ENCODE measurements at regions not wholly inside any gene's neighbourhood (a gene's known extent, or its start where the extent isn't known, plus 50 kb on each side); places are given as distances from the start of the nearest gene placed in this dataset.

- no peak overlapping the region for H3K9ac ChIP-seq (ENCODE audit: low read depth in 1 of 3, low read length in 3 of 3)
- peaks cover 0 to 3% (median 0%) of the 10 kb centered on the region in 3 donors for H3K9me3 ChIP-seq (ENCODE audit: control insufficient read depth in 3 of 3, low read length in 3 of 3)
- no peak overlapping the region for H3K27ac ChIP-seq (ENCODE audit: low read depth, low read length)
- no peaks in the 10 kb centered on the region for H3K36me3 ChIP-seq (ENCODE audit: control insufficient read depth in 3 of 3, insufficient read depth in 3 of 3, low read length in 3 of 3)
- no peaks in the 10 kb centered on the region for H3K4me1 ChIP-seq (ENCODE audit: control insufficient read depth in 3 of 3, insufficient read depth in 3 of 3, low read length in 3 of 3)
- no peak overlapping the region for H3K4me3 ChIP-seq (ENCODE audit: low read length in 3 of 3)
- H3K27me3 ChIP-seq (ENCODE audit: control insufficient read depth in 3 of 3, insufficient read depth in 3 of 3, low read length in 3 of 3), result no peaks in the 10 kb centered on the region
These were observed 1375.3 kb downstream of the PCDH18 start for GRCh38 chr4:136156947-136157346.

- H3K4me3 ChIP-seq (ENCODE audit: low read length in 3 of 3), result no peak overlapping the region
- no peaks in the 10 kb centered on the region for H3K27me3 ChIP-seq (ENCODE audit: control insufficient read depth in 3 of 3, insufficient read depth in 3 of 3, low read length in 3 of 3)
- H3K27ac ChIP-seq (ENCODE audit: low read depth, low read length), result no peak overlapping the region
- no peaks in the 10 kb centered on the region for H3K36me3 ChIP-seq (ENCODE audit: control insufficient read depth in 3 of 3, insufficient read depth in 3 of 3, low read length in 3 of 3)
- no peaks in the 10 kb centered on the region for H3K4me1 ChIP-seq (ENCODE audit: control insufficient read depth in 3 of 3, insufficient read depth in 3 of 3, low read length in 3 of 3)
- H3K9ac ChIP-seq (ENCODE audit: low read depth in 1 of 3, low read length in 3 of 3), result no peak overlapping the region
- H3K9me3 ChIP-seq (ENCODE audit: control insufficient read depth in 3 of 3, low read length in 3 of 3), result peaks cover 0 to 6% (median 3%) of the 10 kb centered on the region in 3 donors
These were observed 1382.2 kb downstream of the PCDH18 start for GRCh38 chr4:136150046-136150445.

DNA sequence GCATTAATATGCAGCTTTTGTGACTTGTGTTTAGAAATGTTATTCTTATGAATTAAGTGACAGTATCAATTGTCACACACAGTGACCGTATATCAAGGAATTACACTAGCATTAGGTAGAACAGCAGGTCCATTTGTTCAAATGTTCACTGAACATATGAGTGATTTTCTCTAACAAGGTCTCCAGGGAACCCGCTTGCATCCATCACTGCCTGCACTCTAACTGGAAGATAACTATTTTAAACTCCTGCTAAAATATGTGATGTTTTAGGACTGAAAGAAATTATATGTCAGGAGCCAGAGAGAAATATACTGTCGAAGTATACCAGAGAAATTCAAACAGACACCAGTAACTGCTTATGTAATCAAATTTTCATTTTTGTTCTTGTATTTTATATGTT, 1395.7 kb downstream of the PCDH18 start:
- Histone ChIP-seq H3K27me3 (ENCODE audit: control insufficient read depth in 3 of 3, insufficient read depth in 3 of 3, low read length in 3 of 3) (no peaks in the 10 kb centered on the region), H3K9ac (ENCODE audit: low read depth in 1 of 3, low read length in 3 of 3) (no peak overlapping the region), H3K4me1 (ENCODE audit: control insufficient read depth in 3 of 3, insufficient read depth in 3 of 3, low read length in 3 of 3) (no peaks in the 10 kb centered on the region), H3K36me3 (ENCODE audit: control insufficient read depth in 3 of 3, insufficient read depth in 3 of 3, low read length in 3 of 3) (no peaks in the 10 kb centered on the region), H3K9me3 (ENCODE audit: control insufficient read depth in 3 of 3, low read length in 3 of 3) (no peaks in the 10 kb centered on the region), H3K27ac (ENCODE audit: low read depth, low read length) (no peak overlapping the region), H3K4me3 (ENCODE audit: low read length in 3 of 3) (no peak overlapping the region)

DNA sequence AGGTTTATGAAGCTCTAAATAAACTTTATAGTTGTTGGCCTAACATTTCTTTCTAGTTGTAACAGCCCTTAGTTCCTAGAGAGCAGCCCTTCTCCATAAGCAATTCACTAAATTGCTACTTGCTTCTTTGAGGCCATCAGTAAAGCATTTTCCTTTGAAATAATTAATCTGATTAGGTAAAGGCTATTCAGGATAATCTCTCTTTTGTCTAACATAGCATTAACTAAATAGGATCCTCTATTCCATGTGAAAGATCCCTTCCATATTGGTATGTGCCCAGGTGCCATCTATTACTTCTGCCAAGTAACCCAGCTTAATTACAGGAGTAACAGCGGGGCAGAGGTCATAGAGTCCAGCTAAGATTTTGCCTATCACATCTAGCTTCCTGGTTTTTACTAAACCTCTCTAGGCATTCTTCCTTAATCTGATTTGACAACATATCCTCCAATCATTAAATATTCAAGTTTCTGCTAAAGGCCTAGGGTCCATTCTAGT, 1408.0 kb downstream of the PCDH18 start:
- Histone ChIP-seq H3K4me3 (ENCODE audit: low read length in 3 of 3) (no peak overlapping the region), H3K9me3 (ENCODE audit: control insufficient read depth in 3 of 3, low read length in 3 of 3) (no peaks in the 10 kb centered on the region), H3K27me3 (ENCODE audit: control insufficient read depth in 3 of 3, insufficient read depth in 3 of 3, low read length in 3 of 3) (no peaks in the 10 kb centered on the region), H3K36me3 (ENCODE audit: control insufficient read depth in 3 of 3, insufficient read depth in 3 of 3, low read length in 3 of 3) (no peaks in the 10 kb centered on the region), H3K9ac (ENCODE audit: low read depth in 1 of 3, low read length in 3 of 3) (no peak overlapping the region), H3K27ac (ENCODE audit: low read depth, low read length) (no peak overlapping the region), H3K4me1 (ENCODE audit: control insufficient read depth in 3 of 3, insufficient read depth in 3 of 3, low read length in 3 of 3) (no peaks in the 10 kb centered on the region)

DNA sequence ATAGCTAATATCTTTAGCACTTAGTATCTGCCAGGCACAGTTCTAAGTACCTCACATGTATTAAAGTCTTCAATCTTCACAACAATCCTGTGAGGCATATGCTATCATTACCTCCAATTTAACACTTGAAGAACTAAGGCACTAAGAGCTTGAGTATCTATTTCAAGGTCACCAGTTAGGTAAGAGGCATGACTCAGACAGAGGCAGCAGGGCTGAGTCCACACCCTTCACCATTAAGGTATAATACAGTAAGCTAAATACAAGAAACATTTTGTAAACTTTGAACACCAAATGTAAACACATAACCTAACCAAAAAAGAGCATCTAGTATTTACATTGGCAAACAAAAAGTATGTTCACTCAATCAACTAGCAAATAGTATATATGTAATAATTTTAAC, 1410.9 kb downstream of the PCDH18 start:
- no peak overlapping the region for H3K9ac ChIP-seq (ENCODE audit: low read depth in 1 of 3, low read length in 3 of 3)
- H3K4me3 ChIP-seq (ENCODE audit: low read length in 3 of 3), result no peak overlapping the region
- H3K27ac ChIP-seq (ENCODE audit: low read depth, low read length), result no peak overlapping the region
- H3K27me3 ChIP-seq (ENCODE audit: control insufficient read depth in 3 of 3, insufficient read depth in 3 of 3, low read length in 3 of 3), result no peaks in the 10 kb centered on the region
- H3K4me1 ChIP-seq (ENCODE audit: control insufficient read depth in 3 of 3, insufficient read depth in 3 of 3, low read length in 3 of 3), result no peaks in the 10 kb centered on the region
- no peaks in the 10 kb centered on the region for H3K9me3 ChIP-seq (ENCODE audit: control insufficient read depth in 3 of 3, low read length in 3 of 3)
- H3K36me3 ChIP-seq (ENCODE audit: control insufficient read depth in 3 of 3, insufficient read depth in 3 of 3, low read length in 3 of 3), result no peaks in the 10 kb centered on the region

- H3K27me3 ChIP-seq (ENCODE audit: control insufficient read depth in 3 of 3, insufficient read depth in 3 of 3, low read length in 3 of 3), result no peaks in the 10 kb centered on the region
- no peaks in the 10 kb centered on the region for H3K4me1 ChIP-seq (ENCODE audit: control insufficient read depth in 3 of 3, insufficient read depth in 3 of 3, low read length in 3 of 3)
- no peaks in the 10 kb centered on the region for H3K36me3 ChIP-seq (ENCODE audit: control insufficient read depth in 3 of 3, insufficient read depth in 3 of 3, low read length in 3 of 3)
- no peak overlapping the region for H3K9ac ChIP-seq (ENCODE audit: low read depth in 1 of 3, low read length in 3 of 3)
- no peak overlapping the region for H3K27ac ChIP-seq (ENCODE audit: low read depth, low read length)
- H3K9me3 ChIP-seq (ENCODE audit: control insufficient read depth in 3 of 3, low read length in 3 of 3), result no peaks in the 10 kb centered on the region
- H3K4me3 ChIP-seq (ENCODE audit: low read length in 3 of 3), result no peak overlapping the region
These were observed 1418.4 kb downstream of the PCDH18 start for GRCh38 chr4:136113921-136114320.

GRCh38 chr4:136112116-136112515, 1420.2 kb downstream of the PCDH18 start:
- Histone ChIP-seq H3K36me3 (ENCODE audit: control insufficient read depth in 3 of 3, insufficient read depth in 3 of 3, low read length in 3 of 3) (no peaks in the 10 kb centered on the region), H3K9ac (ENCODE audit: low read depth in 1 of 3, low read length in 3 of 3) (no peak overlapping the region), H3K4me1 (ENCODE audit: control insufficient read depth in 3 of 3, insufficient read depth in 3 of 3, low read length in 3 of 3) (no peaks in the 10 kb centered on the region), H3K27ac (ENCODE audit: low read depth, low read length) (no peak overlapping the region), H3K27me3 (ENCODE audit: control insufficient read depth in 3 of 3, insufficient read depth in 3 of 3, low read length in 3 of 3) (no peaks in the 10 kb centered on the region), H3K9me3 (ENCODE audit: control insufficient read depth in 3 of 3, low read length in 3 of 3) (no peaks in the 10 kb centered on the region), H3K4me3 (ENCODE audit: low read length in 3 of 3) (no peak overlapping the region)

DNA sequence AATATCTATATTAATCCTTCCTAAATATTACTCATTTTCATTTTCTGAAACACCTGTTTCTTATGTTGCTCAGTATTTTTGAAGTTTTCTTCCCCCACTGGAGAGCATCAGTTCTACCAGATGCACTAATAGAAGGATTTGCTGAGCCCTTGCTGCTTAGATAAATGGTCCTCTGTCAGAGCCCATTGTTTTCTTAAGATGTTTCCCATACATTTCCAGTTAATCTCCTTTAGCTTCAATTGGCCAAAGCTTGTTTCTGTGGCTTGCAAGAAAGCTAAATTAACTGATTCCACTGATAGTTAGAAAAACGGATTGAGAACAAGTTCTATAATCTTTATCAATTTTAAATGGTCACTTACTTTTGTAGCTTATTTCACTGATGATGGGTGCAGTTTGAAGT, 1425.5 kb downstream of the PCDH18 start:
- Histone ChIP-seq H3K27ac (ENCODE audit: low read depth, low read length) (no peak overlapping the region), H3K9ac (ENCODE audit: low read depth in 1 of 3, low read length in 3 of 3) (no peak overlapping the region), H3K9me3 (ENCODE audit: control insufficient read depth in 3 of 3, low read length in 3 of 3) (no peaks in the 10 kb centered on the region), H3K36me3 (ENCODE audit: control insufficient read depth in 3 of 3, insufficient read depth in 3 of 3, low read length in 3 of 3) (no peaks in the 10 kb centered on the region), H3K4me1 (ENCODE audit: control insufficient read depth in 3 of 3, insufficient read depth in 3 of 3, low read length in 3 of 3) (no peaks in the 10 kb centered on the region), H3K4me3 (ENCODE audit: low read length in 3 of 3) (no peak overlapping the region), H3K27me3 (ENCODE audit: control insufficient read depth in 3 of 3, insufficient read depth in 3 of 3, low read length in 3 of 3) (no peaks in the 10 kb centered on the region)

GRCh38 chr4:136103616-136104015, 1428.7 kb downstream of the PCDH18 start:
- H3K27me3 ChIP-seq (ENCODE audit: control insufficient read depth in 3 of 3, insufficient read depth in 3 of 3, low read length in 3 of 3), result no peaks in the 10 kb centered on the region
- no peak overlapping the region for H3K27ac ChIP-seq (ENCODE audit: low read depth, low read length)
- H3K9ac ChIP-seq (ENCODE audit: low read depth in 1 of 3, low read length in 3 of 3), result no peak overlapping the region
- no peaks in the 10 kb centered on the region for H3K9me3 ChIP-seq (ENCODE audit: control insufficient read depth in 3 of 3, low read length in 3 of 3)
- no peaks in the 10 kb centered on the region for H3K4me1 ChIP-seq (ENCODE audit: control insufficient read depth in 3 of 3, insufficient read depth in 3 of 3, low read length in 3 of 3)
- no peak overlapping the region for H3K4me3 ChIP-seq (ENCODE audit: low read length in 3 of 3)
- H3K36me3 ChIP-seq (ENCODE audit: control insufficient read depth in 3 of 3, insufficient read depth in 3 of 3, low read length in 3 of 3), result no peaks in the 10 kb centered on the region

DNA sequence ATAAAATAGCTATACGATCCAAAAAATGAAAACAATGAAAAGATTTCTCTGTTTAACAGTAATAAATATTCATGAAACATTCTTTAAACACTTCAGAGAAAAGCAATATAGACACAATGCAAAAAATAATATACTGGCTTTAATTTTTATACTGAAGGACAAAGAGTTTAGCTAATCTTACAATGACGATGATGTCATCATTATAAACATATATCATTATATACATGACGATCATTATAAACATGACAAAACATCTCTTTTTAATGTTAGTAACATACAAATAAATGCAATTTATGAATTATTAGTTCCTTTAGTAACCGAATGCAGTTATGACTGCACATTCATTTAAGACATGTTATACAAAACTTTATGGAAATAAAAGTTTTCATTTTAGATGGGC, 1434.6 kb downstream of the PCDH18 start:
- no peaks in the 10 kb centered on the region for H3K27me3 ChIP-seq (ENCODE audit: control insufficient read depth in 3 of 3, insufficient read depth in 3 of 3, low read length in 3 of 3)
- H3K4me1 ChIP-seq (ENCODE audit: control insufficient read depth in 3 of 3, insufficient read depth in 3 of 3, low read length in 3 of 3), result no peaks in the 10 kb centered on the region
- no peak overlapping the region for H3K4me3 ChIP-seq (ENCODE audit: low read length in 3 of 3)
- H3K9ac ChIP-seq (ENCODE audit: low read depth in 1 of 3, low read length in 3 of 3), result no peak overlapping the region
- H3K27ac ChIP-seq (ENCODE audit: low read depth, low read length), result no peak overlapping the region
- H3K36me3 ChIP-seq (ENCODE audit: control insufficient read depth in 3 of 3, insufficient read depth in 3 of 3, low read length in 3 of 3), result no peaks in the 10 kb centered on the region
- no peaks in the 10 kb centered on the region for H3K9me3 ChIP-seq (ENCODE audit: control insufficient read depth in 3 of 3, low read length in 3 of 3)
